Ovary (tissue), 3 donors: ENCODE measurements at regions not wholly inside any gene's neighbourhood (a gene's known extent, or its start where the extent isn't known, plus 50 kb on each side); places are given as distances from the start of the nearest gene placed in this dataset.

Experiments used
- EP300 ChIP-seq: sonication (generic); formaldehyde crosslinking; IDR thresholded peaks from one replicate; pipeline ENCODE4 v1.6.1; 2017; ENCODE audit warnings: antibody characterized with exemption
- POLR2A ChIP-seq: fragments of 450-650 bp; IDR thresholded peaks from one replicate; pipeline ENCODE4 v1.6.1; 2017; ENCODE audit warnings: antibody characterized with exemption, mild to moderate bottlenecking, moderate library complexity
- TF ChIP-seq, protein P1 (sequence below), 3 donors: fragments of 450-650 bp in 2 of 3; fragments of 200-600 bp in 1 of 3; IDR thresholded peaks; one replicate each; pipeline versions ENCODE4 v1.5.1 to v1.8.0; 2016 to 2022; ENCODE audit warnings: antibody characterized with exemption in 3 of 3, mild to moderate bottlenecking in 1 of 3
- donor health status: DM: no; HTN: no; CAD: no.

DNA sequence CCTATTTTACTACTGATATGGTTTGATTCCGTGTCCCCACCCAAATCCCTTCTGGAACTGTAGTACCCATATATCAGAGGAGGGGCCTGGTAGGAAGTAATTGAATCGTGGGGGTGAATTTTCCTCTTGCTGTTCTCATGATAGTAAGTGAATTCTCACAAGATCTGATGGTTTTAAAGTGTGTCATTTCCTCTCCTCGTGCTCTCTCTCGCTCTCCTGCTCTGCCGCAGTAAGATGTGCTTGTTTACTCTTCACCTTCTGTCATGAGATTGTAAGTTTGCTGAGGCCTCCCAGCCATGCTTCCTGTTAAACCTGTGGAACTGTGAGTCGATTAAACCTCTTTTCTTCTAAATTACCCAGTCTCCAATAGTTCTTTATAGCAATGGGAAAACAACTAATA is 81.2 kb upstream of the ZBTB20 start:
- TF ChIP-seq POLR2A (no peak), EP300 (no peak)
- TF ChIP-seq, protein P1, sequence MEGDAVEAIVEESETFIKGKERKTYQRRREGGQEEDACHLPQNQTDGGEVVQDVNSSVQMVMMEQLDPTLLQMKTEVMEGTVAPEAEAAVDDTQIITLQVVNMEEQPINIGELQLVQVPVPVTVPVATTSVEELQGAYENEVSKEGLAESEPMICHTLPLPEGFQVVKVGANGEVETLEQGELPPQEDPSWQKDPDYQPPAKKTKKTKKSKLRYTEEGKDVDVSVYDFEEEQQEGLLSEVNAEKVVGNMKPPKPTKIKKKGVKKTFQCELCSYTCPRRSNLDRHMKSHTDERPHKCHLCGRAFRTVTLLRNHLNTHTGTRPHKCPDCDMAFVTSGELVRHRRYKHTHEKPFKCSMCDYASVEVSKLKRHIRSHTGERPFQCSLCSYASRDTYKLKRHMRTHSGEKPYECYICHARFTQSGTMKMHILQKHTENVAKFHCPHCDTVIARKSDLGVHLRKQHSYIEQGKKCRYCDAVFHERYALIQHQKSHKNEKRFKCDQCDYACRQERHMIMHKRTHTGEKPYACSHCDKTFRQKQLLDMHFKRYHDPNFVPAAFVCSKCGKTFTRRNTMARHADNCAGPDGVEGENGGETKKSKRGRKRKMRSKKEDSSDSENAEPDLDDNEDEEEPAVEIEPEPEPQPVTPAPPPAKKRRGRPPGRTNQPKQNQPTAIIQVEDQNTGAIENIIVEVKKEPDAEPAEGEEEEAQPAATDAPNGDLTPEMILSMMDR (IDR thresholded peaks at IDR 0.05), result no peak
